ENCODE measurements at regions not wholly inside any gene's neighbourhood (a gene's known extent, or its start where the extent isn't known, plus 50 kb on each side); places are given as distances from the start of the nearest gene placed in this dataset.

DNA sequence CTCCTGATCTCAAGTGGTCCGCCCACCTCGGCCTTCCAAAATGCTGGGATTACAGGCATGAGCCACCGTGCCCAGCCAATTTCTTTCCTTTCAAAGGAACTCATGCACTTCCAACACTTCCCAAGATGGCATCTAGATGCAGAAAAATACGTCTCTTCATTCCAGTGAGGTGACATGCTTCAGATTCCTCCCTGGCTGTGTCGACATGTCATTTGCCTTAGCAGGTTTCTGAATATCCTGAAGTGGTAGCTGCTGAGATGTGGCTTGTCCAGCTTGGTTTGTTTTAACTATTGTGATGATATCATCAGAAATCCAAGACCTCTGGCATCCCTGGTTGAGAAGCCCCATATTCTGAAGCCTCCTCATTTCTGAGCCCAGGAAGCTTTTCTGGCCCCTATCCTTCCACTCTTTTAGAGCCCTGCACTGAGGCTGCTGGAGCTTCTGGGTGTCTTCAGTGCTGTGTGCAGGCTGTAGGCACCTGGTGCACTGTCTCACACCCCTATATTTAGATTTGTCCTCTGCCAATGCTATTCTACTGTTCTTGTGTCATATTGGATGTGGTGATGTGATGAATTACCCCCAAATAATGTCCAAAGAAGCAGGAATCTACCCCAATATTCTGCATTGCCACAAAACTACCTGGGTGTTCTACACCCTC is 73.3 kb upstream of the E2F3 start:
- TF ChIP-seq CTCF (IDR thresholded peaks at IDR 0.05) = no peak

GRCh38 chr6:20328924-20329300 is 72.8 kb upstream of the E2F3 start:
- no peak for TF ChIP-seq CTCF (IDR thresholded peaks at IDR 0.05)

DNA sequence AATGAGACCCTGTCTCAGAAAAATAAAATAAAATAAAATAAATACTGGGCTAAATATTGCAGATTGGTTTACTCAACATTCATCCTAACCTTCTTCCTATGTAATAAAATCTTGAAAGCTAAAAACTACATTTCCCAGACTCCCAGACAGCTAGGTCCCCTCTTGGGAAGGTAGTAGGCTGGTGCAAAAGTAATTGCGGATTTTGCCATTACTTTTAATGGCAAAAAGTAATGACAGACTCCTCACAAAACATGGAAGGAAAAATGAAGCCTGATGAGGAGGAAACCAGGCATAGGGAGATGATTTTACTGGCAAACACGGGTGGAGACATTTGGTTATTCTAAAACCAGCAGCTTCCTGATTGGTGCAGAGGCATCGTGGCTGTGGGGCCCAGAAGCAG is 70.6 kb upstream of the E2F3 start:
- no peak for TF ChIP-seq CTCF (IDR thresholded peaks at IDR 0.05)

GRCh38 chr6:20331625-20332024 is 70.1 kb upstream of the E2F3 start:
- TF ChIP-seq CTCF (IDR thresholded peaks at IDR 0.05) = no peak

DNA sequence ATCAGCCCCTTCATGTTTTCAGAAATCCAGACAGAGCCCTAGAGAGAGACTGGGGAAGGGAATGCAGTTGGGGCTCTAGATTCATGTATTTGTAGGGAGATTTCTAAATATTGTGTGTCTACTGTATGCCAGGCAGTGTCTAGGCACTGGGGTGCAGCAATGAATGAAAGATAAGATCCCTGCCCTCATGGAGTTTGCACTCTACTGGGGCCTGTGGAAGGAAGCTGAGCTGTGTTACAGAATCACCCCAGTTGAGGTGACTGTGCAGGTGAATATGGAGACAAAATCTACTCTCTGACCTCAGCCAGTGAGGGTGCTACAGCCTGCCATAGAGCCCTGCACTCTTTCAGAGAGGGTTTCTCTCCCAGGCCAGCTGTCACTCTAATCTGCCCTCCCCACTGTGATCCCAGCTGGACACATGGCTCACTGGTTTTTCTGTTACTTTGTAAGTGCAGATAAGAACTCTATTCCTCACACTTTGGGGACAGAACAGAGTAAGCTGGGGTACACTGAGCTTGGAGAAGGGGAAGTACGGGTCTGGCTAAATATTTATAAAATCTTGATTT is 69.2 kb upstream of the E2F3 start:
- no peak for TF ChIP-seq CTCF (IDR thresholded peaks at IDR 0.05)

DNA sequence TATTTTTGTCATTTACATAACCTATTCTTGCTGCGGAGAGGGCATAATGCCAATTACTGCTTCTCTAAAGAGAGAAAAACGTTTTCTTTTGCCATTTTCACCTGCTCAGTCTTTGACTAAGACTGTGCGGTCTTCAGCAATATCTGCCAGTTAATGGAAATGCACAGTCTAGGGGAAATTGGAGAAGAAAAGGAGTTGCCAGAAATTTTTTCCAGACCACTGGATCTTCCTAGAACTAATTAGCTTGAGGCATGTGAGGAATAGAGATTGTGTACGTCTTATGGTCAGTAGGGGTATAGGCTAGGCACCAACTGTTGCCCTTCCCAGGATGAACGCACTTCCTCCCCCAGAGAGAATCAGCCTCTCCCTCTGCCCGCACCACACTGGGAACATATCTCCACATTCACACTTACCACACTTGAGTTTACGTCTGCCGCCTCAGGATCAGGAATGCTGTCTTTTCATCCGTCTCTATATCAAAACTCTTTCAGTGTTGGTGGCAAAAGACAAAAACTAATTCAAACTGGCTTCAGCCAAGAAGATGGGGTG is 67.9 kb upstream of the E2F3 start:
- no peak for TF ChIP-seq CTCF (IDR thresholded peaks at IDR 0.05)

DNA sequence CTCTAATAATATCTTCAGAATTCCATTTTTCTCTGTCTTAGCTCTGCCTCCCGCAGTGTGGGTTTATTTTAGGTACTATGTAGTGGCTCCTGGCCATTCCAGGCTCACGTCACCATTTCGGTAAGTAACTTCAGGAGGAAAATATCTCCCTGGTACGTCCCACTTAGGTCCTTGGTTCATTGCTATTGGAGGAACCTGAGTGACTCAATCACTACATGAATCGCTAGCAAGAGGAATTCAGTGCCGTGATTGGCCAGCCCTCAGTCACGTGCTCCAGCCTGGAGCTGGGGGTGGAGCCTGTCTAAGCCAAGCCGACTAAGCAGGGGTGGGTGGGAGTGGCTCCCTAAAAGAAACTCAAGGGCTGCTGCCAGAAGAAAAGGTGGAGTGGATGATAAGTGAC is 67.3 kb upstream of the E2F3 start:
- TF ChIP-seq CTCF (IDR thresholded peaks at IDR 0.05) = no peak

Measured in LNCAP (cell line).